HG03575 (cell line): ENCODE measurements at regions not wholly inside any gene's neighbourhood (a gene's known extent, or its start where the extent isn't known, plus 50 kb on each side); places are given as distances from the start of the nearest gene placed in this dataset.
"Not testable (repeated sequence)": the region's sequence is repeated elsewhere in the genome, so short reads cannot be mapped to it uniquely, and the experiment has no call there.

Source experiments
- ATAC-seq: cut with Tn5 transposase; IDR thresholded peaks from one replicate; pipeline ENCODE4 v1.9.1; 2021; ENCODE audit not compliant: unreplicated experiment, insufficient number of reproducible peaks, low FRiP score; ENCODE audit errors: extremely low read depth

DNA sequence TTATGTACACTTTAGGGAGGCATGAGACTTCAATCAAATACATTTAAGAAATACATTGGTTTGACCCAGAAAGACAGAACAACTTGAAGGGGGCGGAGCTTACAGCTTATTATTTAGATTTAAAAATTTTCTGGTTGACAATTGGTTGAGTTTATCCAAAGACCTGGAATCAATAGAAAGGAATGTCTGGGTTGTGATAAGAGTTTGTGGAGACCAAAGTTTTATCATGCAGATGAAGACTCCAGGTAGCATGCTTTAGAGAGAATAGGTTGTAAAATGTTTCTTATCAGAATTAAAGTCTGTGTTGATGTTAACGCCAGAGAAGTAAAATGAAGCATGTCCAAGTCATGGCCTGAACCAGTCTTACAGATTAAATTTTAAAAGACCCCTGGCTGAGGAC, 757.8 kb upstream of the ADGRB3 start:
- no peak for ATAC-seq

DNA sequence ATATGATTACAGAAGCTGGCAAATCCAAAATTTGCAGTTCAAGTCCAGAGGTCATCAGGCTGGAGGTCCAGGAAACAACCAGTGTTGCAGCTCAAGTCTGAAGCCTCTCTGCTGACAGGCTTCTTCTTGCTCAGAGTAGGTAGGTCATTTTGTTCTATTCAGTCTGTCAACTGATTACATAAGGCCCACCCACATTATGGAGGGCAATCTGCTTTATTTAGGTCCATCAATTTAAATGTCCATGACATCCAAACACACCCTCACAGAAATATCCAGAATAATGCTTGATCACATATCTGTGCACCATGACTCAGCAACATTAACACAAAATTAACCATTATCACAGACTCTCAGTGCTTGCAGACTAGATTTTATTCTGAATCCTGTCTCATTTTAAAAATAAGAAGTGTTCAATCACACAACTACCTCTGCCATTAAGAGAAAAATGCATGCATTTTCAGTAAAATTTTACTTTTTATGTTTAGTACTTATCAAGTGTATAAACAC, 759.2 kb upstream of the ADGRB3 start:
- ATAC-seq = no peak

DNA sequence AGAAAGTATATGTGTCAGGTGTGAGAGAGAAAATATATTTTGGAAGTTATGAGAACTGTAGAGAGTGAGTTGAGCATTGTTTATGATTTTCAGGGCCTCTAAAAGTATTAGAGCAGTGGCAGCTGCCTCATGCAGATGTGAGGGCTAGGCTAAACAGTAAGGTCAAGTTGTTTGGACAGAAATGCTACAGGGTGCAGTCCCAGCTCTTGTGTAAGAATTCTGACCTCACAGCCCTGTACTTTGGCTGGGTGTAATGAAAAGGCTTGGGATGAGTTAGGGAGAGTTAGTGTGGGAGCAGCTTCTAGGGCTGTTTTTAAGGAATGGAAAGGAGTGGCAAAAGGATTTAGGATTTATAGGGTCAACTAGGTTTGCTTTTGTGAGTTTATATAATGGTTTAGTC, 764.8 kb upstream of the ADGRB3 start:
- no peak for ATAC-seq

DNA sequence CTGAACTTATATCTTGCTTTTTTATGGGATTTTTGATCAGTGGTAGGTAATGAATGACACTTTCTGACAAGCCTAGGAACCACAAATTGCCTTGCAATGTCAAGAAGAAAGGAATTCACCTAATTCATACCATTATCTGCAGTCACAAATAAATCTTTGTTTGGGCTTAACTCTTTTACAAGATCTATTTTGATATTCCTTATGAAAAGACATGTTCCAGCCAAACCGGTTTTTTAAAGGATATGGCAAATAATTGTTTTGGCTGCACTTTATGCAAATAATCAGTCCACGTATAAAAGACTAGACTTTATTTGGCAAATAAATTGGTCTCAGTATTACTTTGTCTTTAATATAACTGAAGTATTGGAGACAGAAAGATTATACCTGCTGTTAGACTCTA, 771.7 kb upstream of the ADGRB3 start:
- ATAC-seq = no peak

DNA sequence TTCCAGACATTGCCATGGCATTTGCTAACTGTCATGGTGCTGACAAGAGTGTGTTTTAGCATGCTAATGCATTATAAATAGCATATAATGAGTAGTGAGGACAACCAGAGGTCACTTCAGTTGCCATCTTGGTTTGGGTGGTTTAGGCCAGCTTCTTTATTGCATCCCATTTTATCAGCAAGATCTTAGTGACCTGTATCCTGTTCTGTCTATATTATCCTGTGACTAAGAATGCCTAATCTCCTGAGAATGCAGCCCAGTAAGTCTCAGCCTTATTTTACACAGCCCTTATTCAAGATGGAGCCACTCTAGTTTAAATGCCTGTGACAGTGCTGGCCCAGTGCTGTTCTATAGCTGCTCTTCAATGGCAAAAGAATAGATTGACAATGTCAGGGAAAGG, 781.0 kb upstream of the ADGRB3 start:
- ATAC-seq = no peak

DNA sequence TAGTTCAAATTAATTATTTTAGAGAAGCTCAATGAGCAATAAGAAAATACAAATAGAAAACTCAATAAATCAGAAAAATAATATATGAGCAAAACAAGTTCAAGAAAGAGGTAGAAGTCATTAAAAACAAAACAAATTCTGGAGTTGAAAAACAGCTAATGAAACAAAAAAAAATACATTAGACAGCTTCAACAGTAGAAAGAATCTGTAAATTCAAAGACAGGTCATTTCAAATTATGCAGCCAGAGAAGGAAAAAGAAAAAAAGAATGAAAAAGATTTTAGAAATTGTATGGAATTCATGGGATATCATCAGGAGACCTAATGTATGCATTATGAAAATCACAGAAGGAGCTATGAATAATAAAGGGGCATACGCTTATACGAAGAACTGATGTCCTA, 795.3 kb upstream of the ADGRB3 start:
- ATAC-seq = no peak

DNA sequence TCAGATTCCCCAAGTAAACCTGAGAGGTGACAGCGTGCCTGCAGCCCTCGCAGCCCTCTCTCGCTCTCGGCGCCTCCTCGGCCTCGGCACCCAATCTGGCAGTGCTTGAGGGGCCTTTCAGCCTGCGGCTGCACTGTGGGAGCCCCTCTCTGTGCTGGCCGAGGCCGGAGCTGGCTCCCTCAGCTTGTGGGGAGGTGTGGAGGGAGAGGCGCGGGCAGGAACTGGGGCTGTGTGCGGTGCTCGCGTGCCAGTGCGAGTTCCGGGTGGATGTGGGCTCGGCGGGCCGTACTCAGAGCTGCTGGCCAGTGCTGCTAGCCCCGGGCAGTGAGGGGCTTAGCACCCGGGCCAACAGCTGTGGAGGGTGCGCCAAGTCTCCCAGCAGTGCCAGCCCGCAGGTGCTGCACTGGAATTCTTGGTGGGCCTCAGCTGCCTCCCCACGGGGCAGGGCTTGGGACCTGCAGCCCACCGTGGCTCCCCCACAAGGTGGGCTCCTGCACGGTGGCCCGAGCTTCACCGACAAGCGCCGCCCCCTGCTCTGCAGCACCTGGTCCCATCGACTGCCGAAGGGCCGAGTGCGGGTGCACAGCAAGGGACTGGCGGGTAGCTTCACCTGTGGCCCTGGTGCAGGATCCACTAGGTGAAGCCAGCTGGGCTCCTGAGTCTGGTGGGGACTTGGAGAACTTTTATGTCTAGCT, 809.7 kb upstream of the ADGRB3 start:
- no peak for ATAC-seq

DNA sequence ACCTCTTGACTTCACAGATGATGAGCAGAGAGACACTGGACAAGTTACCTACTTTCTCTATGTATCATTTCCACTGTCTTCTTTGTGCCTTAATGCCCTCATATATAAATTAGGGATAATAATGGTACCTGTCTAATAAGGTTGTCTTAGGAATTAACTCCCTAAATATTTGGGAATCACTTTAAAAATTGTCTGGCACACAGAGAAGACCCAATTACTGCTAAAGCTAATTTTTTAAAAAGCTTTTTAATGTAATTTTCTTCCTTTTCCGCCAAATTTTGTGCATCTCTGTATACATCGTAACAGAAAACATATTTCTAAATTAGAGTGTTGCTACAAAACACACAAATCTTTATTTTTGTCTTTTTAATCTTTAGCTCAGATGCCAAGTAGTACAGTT, 816.8 kb upstream of the ADGRB3 start:
- ATAC-seq = no peak

DNA sequence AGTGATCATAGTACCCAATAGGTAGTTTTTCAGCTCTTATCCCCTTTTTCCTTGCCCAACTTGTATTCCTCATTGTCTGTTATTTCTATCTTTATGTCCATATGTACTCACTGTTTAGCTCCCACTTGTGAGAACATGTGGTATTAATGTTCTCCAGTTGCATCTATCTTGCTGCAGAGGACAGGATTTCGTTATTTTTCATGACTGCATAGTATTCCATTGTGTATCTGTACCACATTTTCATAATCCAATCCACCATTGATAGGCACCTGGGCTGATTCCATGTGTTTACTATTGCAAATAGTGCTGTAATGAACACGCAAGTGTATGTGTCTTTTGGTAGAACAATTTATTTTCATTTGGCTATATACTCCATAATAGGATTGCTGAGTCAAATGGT, 819.5 kb upstream of the ADGRB3 start:
- no peak for ATAC-seq

DNA sequence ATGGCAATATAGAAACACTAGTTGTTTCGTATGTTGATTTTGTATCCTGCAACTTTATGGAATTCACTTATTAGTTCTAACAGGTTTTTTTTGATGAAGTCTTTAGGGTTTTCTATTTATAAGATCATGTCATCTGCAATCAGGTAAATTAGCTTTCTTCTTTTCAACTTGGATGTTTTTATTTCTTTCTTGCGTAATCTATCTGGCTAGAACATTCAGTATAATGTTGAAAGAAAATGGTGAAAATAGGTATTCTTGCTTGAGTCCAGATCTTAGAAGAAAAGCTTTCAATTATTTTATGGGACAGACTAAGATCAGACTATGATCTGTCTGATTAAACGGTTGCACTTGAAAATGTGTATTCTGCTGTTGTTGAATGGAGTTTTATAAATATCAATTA, 820.8 kb upstream of the ADGRB3 start:
- ATAC-seq = no peak

DNA sequence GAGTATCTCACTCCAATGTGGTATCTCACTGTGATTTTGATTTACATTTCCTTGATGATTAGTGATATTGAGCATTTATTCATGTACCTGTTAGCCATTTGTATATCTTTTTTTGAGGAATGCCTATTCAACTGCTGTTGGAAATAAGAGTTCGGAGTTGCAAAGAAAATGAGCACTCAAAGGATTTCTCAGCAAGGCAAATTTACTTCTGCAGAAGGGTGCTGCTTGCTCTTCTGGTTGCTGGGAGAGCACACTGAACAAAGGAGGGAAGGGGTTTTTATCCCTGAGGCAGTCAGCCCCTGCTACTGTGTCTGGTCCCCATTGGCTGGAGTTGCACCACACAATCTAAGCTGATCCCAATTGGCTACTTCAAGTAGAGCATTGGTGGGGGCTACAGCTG, 822.4 kb upstream of the ADGRB3 start:
- ATAC-seq = no peak

DNA sequence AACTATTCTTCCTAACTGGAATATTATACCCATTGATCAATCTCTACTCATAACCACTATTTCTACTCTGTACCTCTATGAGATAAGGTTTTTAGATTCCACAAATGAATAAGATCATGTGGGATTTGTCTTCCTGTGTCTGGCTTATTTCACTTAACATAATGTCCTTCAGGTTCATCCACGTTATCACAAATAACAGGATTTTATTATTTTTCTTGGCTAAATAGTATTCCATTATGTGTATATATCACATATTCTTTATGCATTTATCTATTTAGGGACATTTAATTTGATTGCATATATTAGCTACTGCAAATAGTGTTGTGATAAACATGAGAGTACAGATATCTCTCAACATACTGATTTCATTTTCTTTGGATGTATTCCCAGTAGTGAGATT, 823.0 kb upstream of the ADGRB3 start:
- ATAC-seq = no peak

DNA sequence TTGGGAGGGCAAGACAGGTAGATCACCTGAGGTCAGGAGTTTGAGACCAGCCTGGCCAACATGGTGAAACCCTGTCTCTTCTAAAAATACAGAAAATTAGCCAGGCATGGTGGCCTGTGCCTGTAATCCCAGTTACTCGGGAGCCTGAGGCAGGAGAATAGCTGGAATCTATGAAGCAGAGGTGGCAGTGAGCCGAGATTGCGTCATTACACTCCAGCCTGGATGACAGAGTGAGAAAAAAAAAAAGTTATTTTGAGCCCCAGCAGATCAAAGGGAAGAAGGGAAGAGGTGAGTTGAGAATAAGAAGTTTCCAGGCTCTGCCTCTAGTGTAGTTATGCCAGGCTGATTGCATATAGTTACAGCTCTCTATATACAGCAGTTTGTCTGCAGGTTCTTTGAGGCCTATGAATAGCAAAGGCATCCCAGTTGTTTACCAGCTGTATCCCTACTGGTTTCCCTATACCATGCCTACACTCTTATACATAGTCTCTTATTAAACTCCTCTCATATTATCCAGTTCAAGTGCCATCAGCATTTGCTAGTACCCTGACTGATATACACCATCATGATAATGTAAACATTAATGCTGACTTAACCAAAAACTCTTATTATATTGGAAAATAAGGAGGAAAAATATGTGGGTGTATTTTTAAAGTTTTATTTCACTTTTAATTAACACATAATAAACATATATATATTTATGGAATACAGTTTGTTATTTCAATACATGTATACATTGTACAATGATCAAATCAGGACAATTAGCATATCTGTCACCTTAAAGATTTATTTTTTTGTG, 823.6 kb upstream of the ADGRB3 start:
- no peak for ATAC-seq

DNA sequence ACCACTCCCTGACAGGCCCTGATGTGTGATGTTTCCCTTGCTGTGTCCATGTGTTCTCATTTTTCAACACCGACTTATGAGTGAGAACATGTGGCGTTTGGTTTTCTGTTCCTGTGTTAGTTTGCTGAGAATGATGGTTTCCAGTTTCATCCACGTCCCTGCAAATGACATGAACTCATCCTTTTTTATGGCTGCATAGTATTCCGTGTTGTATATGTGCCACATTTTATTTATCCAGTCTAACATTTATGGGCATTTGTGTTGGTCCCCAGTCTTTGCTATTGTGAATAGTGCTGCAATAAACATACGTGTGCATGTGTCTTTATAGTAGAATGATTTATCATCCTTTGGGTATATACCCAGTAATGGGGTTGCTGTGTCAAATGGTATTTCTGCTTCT, 830.3 kb upstream of the ADGRB3 start:
- ATAC-seq = not testable (repeated sequence)

DNA sequence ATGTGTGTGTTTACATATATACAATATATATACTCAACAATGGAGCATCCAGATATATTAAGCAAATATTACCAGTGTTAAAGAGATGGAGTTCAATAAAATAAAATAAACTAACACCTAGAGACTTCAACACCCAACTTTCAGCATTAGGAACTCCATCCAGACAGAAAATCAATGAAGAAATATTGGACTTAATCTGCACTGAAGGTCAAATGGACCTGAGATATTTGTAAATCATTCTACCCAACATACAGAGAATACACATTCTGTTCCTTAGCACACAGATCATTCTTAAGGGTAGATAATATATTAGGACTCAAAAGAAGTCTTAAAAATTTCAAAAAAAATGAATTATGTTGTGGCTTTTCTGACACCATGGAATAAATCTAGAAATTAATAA, 832.3 kb upstream of the ADGRB3 start:
- no peak for ATAC-seq

DNA sequence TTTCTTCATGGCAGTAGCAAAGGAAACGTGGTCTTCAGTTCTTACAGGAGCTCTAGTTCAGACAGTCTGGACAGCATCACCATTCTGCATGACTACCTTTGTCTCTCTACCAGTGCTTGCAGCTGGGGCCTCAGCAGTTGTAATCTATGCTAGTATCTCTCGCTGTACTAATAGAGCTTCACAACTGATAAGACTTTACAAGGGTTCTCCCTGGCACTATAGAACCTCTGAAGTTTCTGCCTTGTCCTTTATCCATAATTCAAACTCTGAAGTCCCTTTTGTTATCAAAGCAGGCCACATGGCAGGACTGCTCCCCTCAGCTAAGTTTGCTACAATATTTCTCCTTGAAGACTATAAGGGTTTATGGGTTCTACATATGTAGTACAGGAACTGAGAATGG, 842.1 kb upstream of the ADGRB3 start:
- no peak for ATAC-seq

DNA sequence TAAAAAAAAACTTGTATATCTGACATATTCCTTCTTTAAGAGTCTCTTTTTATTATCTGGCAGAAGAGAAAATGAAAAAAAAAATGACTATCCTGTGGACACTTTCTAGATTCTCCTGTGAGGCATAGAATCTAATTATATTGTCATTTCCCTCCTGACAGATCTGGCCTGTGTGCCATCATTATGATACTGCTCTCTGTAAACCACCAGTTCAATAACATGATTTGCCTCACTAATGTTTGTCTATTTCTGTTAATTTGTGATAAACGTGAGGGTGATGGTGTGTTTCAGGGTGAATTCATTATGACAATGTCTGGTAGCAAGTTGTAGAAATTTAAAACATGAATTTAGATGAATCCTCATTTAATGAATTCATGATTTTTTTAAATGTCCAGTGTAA, 844.5 kb upstream of the ADGRB3 start:
- no peak for ATAC-seq

DNA sequence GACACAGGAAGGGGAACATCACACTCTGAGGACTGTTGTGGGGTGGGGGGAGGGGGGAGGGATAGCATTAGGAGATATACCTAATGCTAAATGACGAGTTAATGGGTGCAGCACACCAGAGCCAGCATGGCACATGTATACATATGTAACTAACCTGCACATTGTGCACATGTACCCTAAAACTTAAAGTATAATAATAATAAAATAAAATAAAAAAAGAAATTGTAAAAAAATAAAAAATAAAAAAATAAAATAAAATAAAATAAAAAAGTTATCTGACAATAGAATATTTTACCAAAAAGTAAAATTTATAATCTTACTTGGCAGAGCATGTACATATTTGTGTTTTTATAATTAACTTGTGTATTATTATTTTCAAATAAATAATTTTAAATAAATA, 848.0 kb upstream of the ADGRB3 start:
- ATAC-seq = not testable (repeated sequence)

DNA sequence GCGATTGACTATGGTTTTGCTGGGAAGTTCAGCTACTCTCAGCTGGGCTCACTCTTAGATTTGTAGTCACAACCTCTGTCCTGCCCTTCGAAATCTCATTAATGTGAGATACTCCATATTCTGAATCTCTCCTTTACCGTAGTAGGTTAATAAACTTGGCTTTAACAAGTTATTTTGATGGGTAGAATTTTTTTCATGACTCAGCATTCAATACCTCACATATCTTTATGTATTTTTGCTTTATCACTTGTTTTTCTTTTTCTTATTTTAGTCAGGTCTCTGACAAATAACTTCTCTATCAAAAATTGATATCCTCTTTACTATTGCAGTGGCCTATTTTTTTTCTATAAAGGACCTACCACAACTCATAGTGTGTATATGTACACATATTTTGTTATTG, 855.2 kb upstream of the ADGRB3 start:
- no peak for ATAC-seq

DNA sequence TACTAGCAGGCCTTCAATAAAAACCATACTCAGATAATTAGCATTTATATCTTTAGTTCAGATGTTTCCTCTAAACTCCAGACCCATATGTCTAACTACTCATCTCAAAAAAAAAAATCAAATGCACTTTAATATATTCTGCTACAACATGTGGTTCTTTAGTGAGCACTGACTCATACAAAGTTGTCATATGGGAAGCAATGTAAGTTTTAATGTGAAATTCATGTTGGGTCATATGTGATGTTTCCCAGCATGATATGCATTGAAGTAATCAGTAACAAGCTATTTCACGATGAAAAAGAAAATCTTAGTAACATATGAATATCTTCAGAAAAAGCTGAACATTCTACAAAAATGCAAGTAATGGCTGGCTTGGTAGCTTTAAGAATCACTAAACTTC, 859.7 kb upstream of the ADGRB3 start:
- no peak for ATAC-seq

DNA sequence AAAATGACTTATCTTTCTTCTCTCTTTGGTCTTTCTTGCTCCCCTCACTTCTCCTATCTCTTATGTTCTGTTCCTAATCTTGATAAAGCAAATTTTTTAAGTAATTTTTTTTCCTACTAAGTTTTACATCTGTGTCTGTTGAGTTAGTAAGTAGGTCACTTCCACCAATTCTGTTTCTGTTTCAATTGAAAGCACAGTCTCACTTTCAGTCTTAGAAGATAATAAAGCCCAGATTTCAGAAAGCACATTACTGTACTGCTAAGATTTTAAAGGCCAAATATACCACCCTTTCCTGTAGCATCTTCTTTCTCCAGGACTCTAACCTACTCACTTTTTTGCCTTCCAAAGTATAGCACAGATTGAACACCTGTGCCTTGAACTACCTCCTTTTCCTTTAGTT, 866.1 kb upstream of the ADGRB3 start:
- ATAC-seq = no peak
